ENCODE measurements at regions not wholly inside any gene's neighbourhood (a gene's known extent, or its start where the extent isn't known, plus 50 kb on each side); places are given as distances from the start of the nearest gene placed in this dataset.

GRCh38 chr13:23022704-23023103 is 158.1 kb upstream of the SGCG start:
- H3K79me1 ChIP-seq (ENCODE audit: low read depth, low read length): no peaks in the 10 kb centered on the region
- no peak overlapping the region for H2AFZ ChIP-seq (ENCODE audit: low read length)
- H2BK120ac ChIP-seq (replicated peaks; ENCODE audit: low read depth, low read length): no peak overlapping the region
- H3K4me3 ChIP-seq (ENCODE audit: extremely low read depth in 1 of 4, insufficient read depth in 2 of 4, low read depth in 3 of 4, low read length in 4 of 4): no peak overlapping the region; a peak in 1 of 8 replicates
- H3K4me2 ChIP-seq (ENCODE audit: insufficient read depth in 1 of 2, low read depth in 2 of 2, low read length in 2 of 2): no peak overlapping the region
- H2BK20ac ChIP-seq (ENCODE audit: low read length): peak overlapping the region; percentile 40; the same call in 1 of the 2 replicates
- no peak overlapping the region for H2BK5ac ChIP-seq (ENCODE audit: low read depth, low read length)
- H3K14ac ChIP-seq (ENCODE audit: insufficient read length): no peak overlapping the region
- ChIA-PET CTCF (ENCODE audit: partially characterized antibody) (no interaction called here), POLR2A (ENCODE audit: partially characterized antibody) (no interaction called here)
- no peak for TF ChIP-seq GABPA (IDR thresholded peaks at IDR 0.05; ENCODE audit: borderline replicate concordance, insufficient read depth, low read length)
- TF ChIP-seq SP4 (IDR thresholded peaks at IDR 0.05; ENCODE audit: low read length): no peak
- no peak for TF ChIP-seq TAF7 (optimal IDR thresholded peaks at IDR 0.05; ENCODE audit: borderline replicate concordance, low read depth, low read length)
- no peak for TF ChIP-seq RNF2 (IDR thresholded peaks at IDR 0.05; ENCODE audit: borderline replicate concordance, low read depth, low read length, missing control alignments, poor library complexity, severe bottlenecking)
- no peak for TF ChIP-seq HDAC2 (IDR thresholded peaks at IDR 0.05; ENCODE audit: borderline replicate concordance in 1 of 2, low read depth in 2 of 2, low read length in 2 of 2)
- no peak for TF ChIP-seq SP2 (IDR thresholded peaks at IDR 0.05; ENCODE audit: low read length)
- no peak for TF ChIP-seq JUND (IDR thresholded peaks at IDR 0.05; ENCODE audit: low read length)
- no peak for TF ChIP-seq CTCF (IDR thresholded peaks at IDR 0.05; ENCODE audit: control extremely low read depth in 1 of 3, insufficient read depth in 1 of 3, low read depth in 1 of 3, low read length in 3 of 3)
- WGBS, 2 experiments (ENCODE audit: extremely low coverage in 1 of 2, insufficient coverage in 1 of 2, insufficient read length in 1 of 2, insufficient replicate concordance in 2 of 2, low coverage in 1 of 2, low lambda C conversion rate in 2 of 2, missing lambda C conversion rate in 1 of 2): 92% methylated on average over 7 of the region's 7 CpGs; no CpG with 5 or more reads in 1 of the 2 experiments
- H3K9ac ChIP-seq (replicated peaks in 1 of 4; ENCODE audit: extremely low read depth in 1 of 4, low read depth in 3 of 4, low read length in 3 of 4): no peak overlapping the region
- no peak overlapping the region for H2BK15ac ChIP-seq (ENCODE audit: low read length)
- H3K27me3 ChIP-seq (replicated peaks in 1 of 4; ENCODE audit: control insufficient read depth in 3 of 4, extremely low read depth in 1 of 4, insufficient read depth in 3 of 4, low read length in 3 of 4): no peaks in the 10 kb centered on the region
- peaks cover 0 to 5% of the 10 kb centered on the region in 2 experiments for H4K20me1 ChIP-seq (replicated peaks in 1 of 2; ENCODE audit: control insufficient read depth in 1 of 2, insufficient read depth in 2 of 2, low read length in 2 of 2)
- no peak overlapping the region for H3K27ac ChIP-seq (ENCODE audit: low read depth, low read length)
- H4K5ac ChIP-seq (ENCODE audit: insufficient read length, low read depth, low read length): no peak overlapping the region
- H2BK12ac ChIP-seq (ENCODE audit: low read depth, low read length): peak overlapping the region; percentile 85; the same call in 1 of the 2 replicates
- no peaks in the 10 kb centered on the region; a peak in 1 of 4 replicates for H3K79me2 ChIP-seq (ENCODE audit: control insufficient read depth in 1 of 2, insufficient read depth in 2 of 2, low read length in 2 of 2)
- H3K18ac ChIP-seq (ENCODE audit: extremely low read depth, low read length): no peak overlapping the region
- no peaks in the 10 kb centered on the region for H3K9me3 ChIP-seq (ENCODE audit: insufficient read depth in 2 of 2, low read depth in 1 of 2, low read length in 1 of 2)
- H4K8ac ChIP-seq (ENCODE audit: extremely low read depth, insufficient read depth, low read length): no peak overlapping the region
- peak overlapping the region; percentile 88 for H3K56ac ChIP-seq (replicated peaks; ENCODE audit: insufficient read length, low read depth, low read length)
- no peaks in the 10 kb centered on the region for H3K4me1 ChIP-seq (replicated peaks in 1 of 4; ENCODE audit: control insufficient read depth in 3 of 4, insufficient read depth in 4 of 4, low read length in 3 of 4)
- no peak overlapping the region for H3K23ac ChIP-seq (ENCODE audit: insufficient read length)
- H2AK5ac ChIP-seq (ENCODE audit: low read depth, low read length): peak overlapping the region; percentile 96; the same call in 1 of the 2 replicates
- H4K91ac ChIP-seq (replicated peaks; ENCODE audit: insufficient read length, low read length): no peak overlapping the region
- FAIRE-seq (no peak), DNase-seq (ENCODE audit: low read depth in 1 of 2, low spot score in 2 of 2) (no peak)
- H3K4ac ChIP-seq (replicated peaks; ENCODE audit: insufficient read length, low read depth, low read length): no peak overlapping the region
- peaks cover 3% of the 10 kb centered on the region; the same call in 1 of the 2 replicates for H3K23me2 ChIP-seq (ENCODE audit: low read depth, low read length)
- no peaks in the 10 kb centered on the region for H3K36me3 ChIP-seq (ENCODE audit: control insufficient read depth in 2 of 4, insufficient read depth in 4 of 4, low read length in 3 of 4)
